ENCODE measurements at regions not wholly inside any gene's neighbourhood (a gene's known extent, or its start where the extent isn't known, plus 50 kb on each side); places are given as distances from the start of the nearest gene placed in this dataset.
A peak's percentile ranks its signal among the peaks of the same experiment; 100 is the strongest.

GRCh38 chr14:97993508-97994019 lies 1196.4 kb downstream of the VRK1 start:
- no peak for DNase-seq

- no peak for DNase-seq
Observed at GRCh38 chr14:97994020-97994531, 1196.9 kb downstream of the VRK1 start.

- DNase-seq: no peak
Observed at GRCh38 chr14:97995038-97995437, 1197.9 kb downstream of the VRK1 start.

- no peak for DNase-seq
Observed at GRCh38 chr14:97995531-97995930, 1198.3 kb downstream of the VRK1 start.

- no peak for DNase-seq
Observed at GRCh38 chr14:98006008-98006407, 1208.8 kb downstream of the VRK1 start.

- no peak for DNase-seq
Observed at GRCh38 chr14:98008381-98009113, 1211.4 kb downstream of the VRK1 start.

- peak; percentile 81 for DNase-seq
Observed at GRCh38 chr14:98009177-98009576, 1212.0 kb downstream of the VRK1 start.

- no peak for DNase-seq
Observed at GRCh38 chr14:98010784-98011183, 1213.6 kb downstream of the VRK1 start.

- DNase-seq: no peak
Observed at GRCh38 chr14:98014851-98015615, 1217.9 kb downstream of the VRK1 start.

GRCh38 chr14:98015921-98016320 lies 1218.7 kb downstream of the VRK1 start:
- no peak for DNase-seq

- DNase-seq: no peak
Observed at GRCh38 chr14:98018628-98019027, 1221.4 kb downstream of the VRK1 start.

- peak; percentile 88 for DNase-seq
Observed at GRCh38 chr14:98022541-98023520, 1225.6 kb downstream of the VRK1 start.

GRCh38 chr14:98028162-98028561 lies 1231.0 kb downstream of the VRK1 start:
- no peak for DNase-seq

GRCh38 chr14:98035396-98035795 lies 1236.6 kb downstream of the BCL11B start:
- no peak for DNase-seq

- DNase-seq: no peak
Observed at GRCh38 chr14:98037831-98038230, 1234.2 kb downstream of the BCL11B start.

- DNase-seq: no peak
Observed at GRCh38 chr14:98056946-98057345, 1215.1 kb downstream of the BCL11B start.

- no peak for DNase-seq
Observed at GRCh38 chr14:98059106-98059505, 1212.9 kb downstream of the BCL11B start.

- no peak for DNase-seq
Observed at GRCh38 chr14:98062083-98062482, 1209.9 kb downstream of the BCL11B start.

- DNase-seq: peak; percentile 25
Observed at GRCh38 chr14:98069712-98070171, 1202.3 kb downstream of the BCL11B start.

- DNase-seq: peak; percentile 30
Observed at GRCh38 chr14:98070536-98070935, 1201.5 kb downstream of the BCL11B start.

GRCh38 chr14:98074111-98074510 lies 1197.9 kb downstream of the BCL11B start:
- no peak for DNase-seq

- DNase-seq: peak; percentile 53
Observed at GRCh38 chr14:98077176-98077575, 1194.8 kb downstream of the BCL11B start.

- no peak for DNase-seq
Observed at GRCh38 chr14:98082833-98083232, 1189.2 kb downstream of the BCL11B start.
